PC-9 (cell line): ENCODE measurements at regions not wholly inside any gene's neighbourhood (a gene's known extent, or its start where the extent isn't known, plus 50 kb on each side); places are given as distances from the start of the nearest gene placed in this dataset.

ENCODE experiments used
- BruUV-seq: library from RNA; stranded (reverse); fragments of 400-500 nt; replicated peaks from 2 replicates; lab custom pipeline; 2021; lab: Mats Ljungman, UMichigan
- CTCF ChIA-PET: fragments of 300-600 bp; sonication (Branson Sonifier 250); formaldehyde crosslinking; loops from one replicate; lab custom pipeline; 2022; ENCODE audit warnings: antibody characterized with exemption; lab: Charles Lee
- POLR2A ChIA-PET: fragments of 300-600 bp; sonication (Branson Sonifier 250); formaldehyde crosslinking; loops from one replicate; lab custom pipeline; 2022; ENCODE audit warnings: antibody characterized with exemption; ENCODE audit not compliant: unreplicated experiment; lab: Charles Lee
- DNase-seq, 2 experiments: peaks; one replicate each; pipeline versions ENCODE4 v3.0.0 to v3.0.0-alpha.2; 2015 to 2022; ENCODE audit warnings: mixed read lengths in 1 of 2
- H2AFZ ChIP-seq: fragments of 200-600 bp; sonication (generic); 2 replicates; pipeline ENCODE4 v1.8.1; 2017; ENCODE audit warnings: antibody characterized with exemption
- H3F3A ChIP-seq: fragments of 200-600 bp; sonication (generic); 2 replicates; pipeline ENCODE4 v1.8.1; 2017; ENCODE audit warnings: antibody characterized with exemption, mild to moderate bottlenecking, low read depth; ENCODE audit not compliant: insufficient read depth
- H3K27ac ChIP-seq: fragments of 200-600 bp; sonication (generic); 2 replicates; pipeline ENCODE4 v1.6.1; 2016; ENCODE audit warnings: mixed run types
- H3K27me3 ChIP-seq: fragments of 200-600 bp; sonication (generic); 2 replicates; pipeline ENCODE4 v1.6.1; 2016; ENCODE audit warnings: low read depth, mixed run types; ENCODE audit not compliant: insufficient read depth
- H3K36me3 ChIP-seq: fragments of 200-600 bp; sonication (generic); 2 replicates; pipeline ENCODE4 v1.6.1; 2016; ENCODE audit warnings: low read depth, mixed run types
- H3K4me1 ChIP-seq: fragments of 200-600 bp; sonication (generic); replicated peaks from 2 replicates; pipeline ENCODE4 v1.6.1; 2016; ENCODE audit warnings: mixed run types; ENCODE audit not compliant: insufficient read depth
- H3K4me2 ChIP-seq: fragments of 200-600 bp; sonication (generic); 2 replicates; pipeline ENCODE4 v1.6.1; 2017; ENCODE audit warnings: mixed run types
- H3K4me3 ChIP-seq: fragments of 200-600 bp; sonication (generic); 2 replicates; pipeline ENCODE4 v1.6.1; 2016; ENCODE audit warnings: mixed run types
- H3K79me2 ChIP-seq: fragments of 200-600 bp; sonication (generic); 2 replicates; pipeline ENCODE4 v1.6.1; 2017; ENCODE audit warnings: low read depth, mixed run types
- H3K9me2 ChIP-seq: fragments of 200-600 bp; sonication (generic); 2 replicates; pipeline ENCODE4 v1.8.1; 2017; ENCODE audit warnings: mild to moderate bottlenecking; ENCODE audit not compliant: insufficient read depth
- H3K9me3 ChIP-seq: fragments of 200-600 bp; sonication (generic); 2 replicates; pipeline ENCODE4 v1.8.1; 2016; ENCODE audit warnings: low read depth; ENCODE audit not compliant: insufficient read depth
- H4K20me1 ChIP-seq: fragments of 200-600 bp; sonication (generic); 2 replicates; pipeline ENCODE4 v1.8.1; 2017; ENCODE audit not compliant: insufficient read depth
- CTCF ChIP-seq: fragments of 200-600 bp; sonication (generic); conservative IDR thresholded peaks from 2 replicates; pipeline ENCODE4 v1.6.1; 2017; ENCODE audit warnings: mixed run types, antibody characterized with exemption, mild to moderate bottlenecking, moderate library complexity
- EZH2 ChIP-seq: fragments of 200-600 bp; sonication (generic); IDR thresholded peaks from 2 replicates; pipeline ENCODE4 v1.8.0; 2017; ENCODE audit warnings: antibody characterized with exemption, low read depth
- intact Hi-C: fragments of 100-400 bp; cut with micrococcal nuclease; formaldehyde crosslinking; loops from one replicate; pipeline ENCODE4 v1.10.0; 2022; ENCODE audit not compliant: unreplicated experiment

GRCh38 chr2:48248251-48248933, 66.1 kb upstream of the FOXN2 start:
- Histone ChIP-seq H3K9me3 (no peaks in the 10 kb centered on the region), H3K4me1 (peaks cover 18% of the 10 kb centered on the region), H3K4me2 (peak overlapping the region; percentile 6; the same call in 1 of the 2 replicates), H3F3A (peaks cover 9% of the 10 kb centered on the region; the same call in 1 of the 2 replicates), H3K4me3 (no peak overlapping the region), H3K36me3 (no peaks in the 10 kb centered on the region), H2AFZ (no peak overlapping the region), H3K79me2 (no peaks in the 10 kb centered on the region), H3K27ac (peak overlapping the region; percentile 65), H3K27me3 (no peaks in the 10 kb centered on the region), H4K20me1 (no peaks in the 10 kb centered on the region), H3K9me2 (no peaks in the 10 kb centered on the region)
- no TSS peak for BruUV-seq
- intact Hi-C loops, result no loop called here
- DNase-seq, result peak; percentile 30 to 87
- ChIA-PET CTCF (interaction anchor here (0.6 kb wide), 1 partner anchor 173 kb away, joined by 4 read pairs; no protein-coding TSS in a partner anchor), POLR2A (interaction anchor here (0.6 to 0.7 kb wide), 2 partner anchors 65 to 280 kb away, joined by 4 to 5 read pairs; no protein-coding TSS in a partner anchor)
- TF ChIP-seq CTCF (no peak), EZH2 (no peak)

- no peak overlapping the region for H3K4me3 ChIP-seq
- DNase-seq, result no peak
- CTCF ChIA-PET, result interaction anchor here (0.6 kb wide), 1 partner anchor 142 kb away, joined by 3 read pairs; no protein-coding TSS in a partner anchor
- intact Hi-C loops, result no loop called here
- no peaks in the 10 kb centered on the region for H3K79me2 ChIP-seq
- H3K27ac ChIP-seq, result peak overlapping the region; percentile 65
- H4K20me1 ChIP-seq, result no peaks in the 10 kb centered on the region
- no peaks in the 10 kb centered on the region for H3K9me2 ChIP-seq
- no peak overlapping the region for H2AFZ ChIP-seq
- no peaks in the 10 kb centered on the region for H3K9me3 ChIP-seq
- no TSS peak for BruUV-seq
- H3F3A ChIP-seq, result peaks cover 9% of the 10 kb centered on the region; the same call in 1 of the 2 replicates
- peaks cover 18% of the 10 kb centered on the region for H3K4me1 ChIP-seq
- no peak for TF ChIP-seq CTCF
- no peak for TF ChIP-seq EZH2
- H3K4me2 ChIP-seq, result peak overlapping the region; percentile 6; the same call in 1 of the 2 replicates
- H3K27me3 ChIP-seq, result no peaks in the 10 kb centered on the region
- no peaks in the 10 kb centered on the region for H3K36me3 ChIP-seq
- POLR2A ChIA-PET, result interaction anchor here (0.7 kb wide), 1 partner anchor 64 kb away, joined by 5 read pairs; no protein-coding TSS in a partner anchor
Measured at GRCh38 chr2:48249025-48249424, 65.5 kb upstream of the FOXN2 start.

- no peak for DNase-seq
- TF ChIP-seq CTCF, result no peak
- no peak for TF ChIP-seq EZH2
- no peaks in the 10 kb centered on the region for H4K20me1 ChIP-seq
- ChIA-PET CTCF (interaction anchor here (0.6 kb wide), 1 partner anchor 143 kb away, joined by 3 read pairs; no protein-coding TSS in a partner anchor), POLR2A (no interaction called here)
- no peak overlapping the region for H3K4me2 ChIP-seq
- no peak overlapping the region for H3K27ac ChIP-seq
- intact Hi-C loops, result no loop called here
- no TSS peak for BruUV-seq
- no peaks in the 10 kb centered on the region for H3K36me3 ChIP-seq
- no peaks in the 10 kb centered on the region for H3K79me2 ChIP-seq
- H3K9me2 ChIP-seq, result no peaks in the 10 kb centered on the region; the same call in 1 of the 2 replicates
- H3K27me3 ChIP-seq, result no peaks in the 10 kb centered on the region
- no peak overlapping the region for H2AFZ ChIP-seq
- no peak overlapping the region for H3K4me3 ChIP-seq
- H3F3A ChIP-seq, result peaks cover 9% of the 10 kb centered on the region; the same call in 1 of the 2 replicates
- H3K4me1 ChIP-seq, result peaks cover 18% of the 10 kb centered on the region
- H3K9me3 ChIP-seq, result no peaks in the 10 kb centered on the region
Measured at GRCh38 chr2:48249631-48250473, 64.6 kb upstream of the FOXN2 start.
